ENCODE measurements at regions not wholly inside any gene's neighbourhood (a gene's known extent, or its start where the extent isn't known, plus 50 kb on each side); places are given as distances from the start of the nearest gene placed in this dataset.
"Not testable (repeated sequence)": the region's sequence is repeated elsewhere in the genome, so short reads cannot be mapped to it uniquely, and the experiment has no call there.

DNA sequence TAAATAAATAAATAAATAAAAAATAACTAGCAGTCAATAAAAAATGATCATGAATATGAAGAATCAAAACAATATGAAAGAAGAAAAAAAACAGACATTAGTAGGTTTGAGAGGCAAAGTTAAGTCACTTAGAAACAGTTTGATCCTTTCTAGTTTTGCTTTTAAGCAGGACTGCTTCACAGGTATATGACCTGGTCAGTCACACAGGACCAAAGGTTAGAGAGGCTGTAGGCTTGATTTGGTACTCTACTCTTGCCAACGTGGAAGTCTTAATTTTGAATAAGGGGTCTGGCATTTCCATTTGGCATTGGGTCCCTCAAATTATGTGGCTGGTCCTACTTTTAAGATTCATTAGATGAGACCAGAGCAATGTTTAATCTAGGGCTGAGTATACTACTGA, 441.7 kb upstream of the NECTIN3 start:
- no peak for DNase-seq

DNA sequence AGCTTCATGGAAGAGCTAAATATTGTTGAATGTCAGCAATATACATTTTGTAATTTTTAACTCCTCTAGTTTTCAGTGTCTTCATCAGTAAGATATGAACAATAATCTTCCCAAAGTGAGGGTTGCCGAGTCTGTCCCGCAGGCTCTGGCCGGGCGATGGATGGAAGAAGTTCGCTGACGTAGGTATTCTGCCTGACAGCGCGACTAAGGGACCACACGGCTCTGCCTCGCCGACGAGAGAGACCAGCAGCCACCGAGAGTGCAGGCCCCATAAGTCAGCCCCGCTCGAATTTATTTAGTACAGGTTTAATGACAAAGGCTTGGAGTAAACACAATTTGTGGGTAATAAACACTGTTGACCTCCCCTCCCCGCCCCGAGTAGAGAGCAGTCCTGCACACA, 427.4 kb upstream of the NECTIN3 start:
- no peak for DNase-seq

DNA sequence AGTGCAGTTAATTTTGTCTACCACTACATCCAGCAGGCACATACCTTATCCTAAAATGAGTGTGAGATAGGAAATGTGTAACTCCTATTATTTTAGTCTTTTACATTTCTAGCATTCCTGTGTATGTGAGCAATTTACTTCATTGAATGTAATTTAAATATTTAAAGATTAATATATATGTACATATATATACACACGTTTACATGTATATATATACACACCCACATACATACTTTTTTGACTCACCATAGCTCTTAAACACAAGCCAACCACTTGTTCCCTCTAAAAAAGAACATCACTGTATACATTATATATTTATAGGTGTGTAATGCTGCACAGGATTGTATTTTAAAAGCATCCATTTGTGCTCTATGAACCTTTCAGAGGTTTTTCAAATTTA, 425.6 kb upstream of the NECTIN3 start:
- no peak for DNase-seq

DNA sequence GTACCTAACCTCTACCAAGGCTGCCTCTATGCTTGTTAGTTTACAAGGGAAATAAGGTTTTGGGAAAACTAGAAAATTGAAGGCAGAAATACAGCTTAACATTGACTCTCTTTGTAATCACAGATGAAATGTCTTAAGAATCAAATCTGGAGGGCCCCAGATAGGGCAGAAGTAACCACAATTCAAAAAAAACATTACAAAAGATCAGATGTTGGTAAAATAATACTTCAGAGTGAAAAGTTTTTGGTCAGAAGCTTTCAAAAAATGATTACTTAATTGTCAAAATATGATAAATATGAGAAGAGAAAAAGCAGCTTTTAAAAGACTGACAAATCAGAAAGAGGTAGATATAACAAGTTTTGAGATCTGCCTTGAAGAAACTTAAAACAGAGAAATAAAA, 425.1 kb upstream of the NECTIN3 start:
- no peak for DNase-seq

DNA sequence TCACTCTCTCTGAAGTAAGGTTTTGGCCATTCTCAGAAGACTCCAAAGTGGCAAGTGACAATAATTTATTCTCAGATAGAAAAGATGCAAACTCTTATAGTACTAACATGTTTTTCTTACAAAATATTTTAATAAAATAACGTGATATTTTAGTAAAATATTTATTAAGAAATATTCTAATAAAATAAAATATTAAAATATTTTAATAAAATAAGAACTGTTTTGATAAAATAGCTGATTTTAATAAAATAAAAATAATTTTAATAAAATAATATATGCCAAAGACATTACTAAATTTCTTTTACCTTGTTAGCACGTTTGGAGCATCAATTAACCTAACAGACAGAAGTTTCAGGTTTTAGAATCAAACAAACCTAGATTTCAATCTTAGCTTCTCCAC, 424.0 kb upstream of the NECTIN3 start:
- DNase-seq: no peak

DNA sequence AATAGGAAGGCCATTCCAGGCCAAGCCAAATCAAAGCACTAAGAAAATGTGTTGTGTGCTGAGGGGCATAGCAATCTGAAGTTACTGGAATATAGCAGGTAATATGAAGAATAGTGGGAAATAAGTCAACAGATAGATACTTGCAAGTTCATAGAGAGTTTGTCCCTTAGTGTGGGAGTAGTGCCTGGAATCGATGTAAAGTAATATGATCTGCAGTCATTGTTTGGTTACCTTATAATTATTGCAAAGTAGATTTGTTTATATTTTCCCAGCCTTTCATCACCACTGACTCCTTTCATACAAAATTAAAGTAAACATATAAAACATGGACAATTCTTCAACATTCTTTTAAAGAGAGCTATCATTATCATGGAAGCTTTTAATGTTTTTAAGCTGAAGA, 420.9 kb upstream of the NECTIN3 start:
- DNase-seq: no peak

DNA sequence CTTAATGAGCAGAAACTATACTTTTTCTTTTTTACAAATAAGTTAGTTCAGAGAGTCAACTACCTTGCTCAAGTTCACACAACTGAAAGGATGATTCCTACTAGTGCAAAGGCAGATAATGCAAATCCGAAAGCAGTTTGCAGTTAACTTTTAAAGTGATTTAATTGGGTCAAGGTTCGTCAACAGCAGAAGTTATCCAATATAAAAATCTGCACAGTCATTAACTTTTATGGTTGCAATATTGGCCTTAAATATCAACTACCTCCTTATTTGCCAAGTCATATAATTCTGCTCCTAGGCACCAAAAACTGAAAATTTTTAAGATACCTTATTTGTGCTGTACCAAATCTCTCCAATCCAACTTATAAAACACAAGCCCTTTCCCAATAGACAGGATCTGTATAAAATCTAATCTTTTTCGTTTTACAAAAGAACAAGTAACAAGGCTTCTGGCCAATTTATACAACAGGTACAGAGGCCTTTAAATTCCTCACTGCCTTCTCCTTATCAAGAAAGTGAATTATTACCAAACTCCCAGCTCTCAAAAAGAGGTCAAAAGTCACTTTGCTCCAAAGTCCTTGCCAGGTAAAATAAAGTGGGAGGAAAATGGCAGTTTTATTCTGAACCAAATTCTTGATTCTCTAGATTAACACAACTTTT, 416.6 kb upstream of the NECTIN3 start:
- no peak for DNase-seq

DNA sequence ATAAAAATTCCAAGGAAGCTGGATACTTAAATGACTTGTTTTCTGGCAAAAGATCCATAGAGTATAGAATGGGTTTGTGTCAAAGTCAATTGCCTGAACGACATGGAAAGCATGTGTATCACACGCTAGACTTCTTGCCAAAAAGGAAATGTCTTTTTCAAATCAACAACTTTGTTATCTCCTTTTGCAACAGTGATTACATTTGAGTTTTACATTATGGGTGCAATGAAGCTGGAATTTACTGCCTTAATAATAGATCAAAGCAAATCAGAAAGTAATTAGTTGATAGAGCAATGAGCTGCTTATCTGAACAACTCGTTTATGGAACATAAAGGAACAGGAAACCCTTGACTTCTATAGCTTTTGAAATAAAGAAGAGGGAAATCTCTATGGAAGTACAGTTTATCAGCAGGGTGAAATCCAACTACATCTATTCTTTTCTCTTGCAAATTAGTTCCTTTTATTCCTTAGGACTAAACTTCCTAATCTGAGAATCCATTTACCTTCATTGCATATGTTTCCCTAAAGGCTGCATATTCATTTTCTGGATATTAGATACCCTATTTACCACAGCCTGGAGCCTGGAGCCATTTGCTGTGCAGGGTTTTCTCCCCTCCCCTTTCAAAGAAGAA, 415.1 kb upstream of the NECTIN3 start:
- DNase-seq: no peak

DNA sequence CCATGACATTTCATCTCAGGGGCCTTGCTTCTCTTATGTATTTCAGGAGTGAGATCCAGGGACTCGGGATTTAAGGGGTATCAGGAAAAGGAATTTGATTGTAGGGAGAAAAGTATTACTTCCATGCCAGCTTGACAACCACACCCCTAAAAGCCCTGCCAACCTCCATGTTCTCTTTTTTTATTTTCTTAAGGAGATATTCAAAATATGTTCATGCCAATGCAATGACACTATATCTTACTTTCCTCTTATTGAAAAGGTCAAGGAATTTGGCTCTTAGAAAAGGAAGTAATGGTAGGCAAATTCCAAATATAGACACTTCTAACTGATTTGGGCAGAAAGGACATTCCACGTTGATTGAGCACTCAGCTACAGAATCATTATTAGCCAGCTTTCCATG, 407.5 kb upstream of the NECTIN3 start:
- DNase-seq: no peak

DNA sequence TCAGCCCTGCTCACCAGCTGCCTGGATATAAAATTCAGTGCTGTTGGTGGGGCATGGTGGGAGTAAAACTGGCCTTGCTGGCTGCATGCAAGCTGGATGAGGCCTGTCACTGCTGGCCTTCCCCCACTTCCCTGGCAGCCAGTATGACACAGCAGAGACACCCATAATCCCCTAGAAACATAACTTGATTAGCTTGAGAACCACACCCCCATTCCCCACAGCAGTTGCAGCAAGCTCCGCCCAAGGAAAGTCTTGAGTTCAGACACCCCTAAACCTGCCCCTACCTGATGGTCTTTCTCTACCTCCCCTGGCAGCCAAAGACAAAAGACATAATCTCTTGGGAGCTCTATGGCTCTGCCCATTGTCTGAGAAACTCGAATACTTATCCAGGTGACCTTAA, 405.1 kb upstream of the NECTIN3 start:
- DNase-seq: no peak

DNA sequence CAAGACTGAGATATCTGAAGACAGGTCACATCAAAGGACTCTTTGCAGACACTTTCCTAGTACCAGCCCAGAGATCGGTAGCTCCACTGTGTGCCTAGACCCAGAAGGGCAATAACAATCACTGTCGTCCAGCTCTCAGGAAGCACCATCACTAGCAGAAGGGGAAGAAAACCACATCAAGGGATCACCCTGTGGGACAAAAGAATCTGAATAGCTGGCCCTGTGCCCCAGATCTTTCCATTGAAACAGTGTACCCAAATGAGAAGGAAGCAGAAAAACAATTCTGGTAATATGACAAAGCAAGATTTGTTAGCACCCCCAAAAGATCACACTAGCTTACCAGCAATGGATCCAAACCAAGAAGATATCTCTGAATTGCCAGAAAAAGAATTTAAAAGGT, 404.4 kb upstream of the NECTIN3 start:
- DNase-seq: no peak

DNA sequence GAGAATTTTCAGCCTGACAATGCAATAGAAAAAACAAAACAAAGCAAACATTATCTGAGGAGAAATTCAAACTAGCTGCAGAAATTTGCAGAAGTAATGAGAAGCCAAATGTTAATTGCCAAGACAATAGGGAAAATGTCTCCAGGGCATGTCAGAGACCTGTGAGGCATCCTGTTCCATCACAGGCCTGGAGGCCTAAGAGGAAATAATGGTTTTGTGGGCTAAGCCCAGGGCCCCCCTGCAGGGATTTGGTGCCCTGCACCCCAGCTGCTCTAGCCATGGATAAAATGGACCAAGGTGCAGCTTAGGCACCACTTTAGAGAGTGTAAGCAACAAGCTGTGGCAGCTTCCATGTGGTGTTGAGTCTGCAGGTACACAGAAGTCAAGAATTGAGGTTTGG, 401.2 kb upstream of the NECTIN3 start:
- DNase-seq: no peak

DNA sequence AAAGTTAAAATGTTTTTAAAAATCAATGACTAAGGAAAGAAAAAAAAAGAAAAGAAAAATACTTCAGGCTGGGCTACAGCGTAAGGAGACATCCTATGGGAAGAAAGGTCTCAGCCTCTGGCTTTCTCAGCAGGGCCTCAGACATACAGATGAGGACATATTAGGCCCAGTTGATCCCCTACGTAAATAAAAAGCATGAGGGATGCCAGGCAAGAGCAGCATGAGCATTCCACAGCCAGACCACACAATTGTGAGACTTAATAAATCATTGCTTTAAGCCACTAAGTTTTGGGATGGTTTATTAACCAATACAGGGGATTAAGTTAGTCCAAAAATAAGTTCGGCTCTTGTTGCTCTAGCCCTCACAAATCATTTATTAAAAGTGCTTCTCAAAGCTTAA, 394.1 kb upstream of the NECTIN3 start:
- no peak for DNase-seq

DNA sequence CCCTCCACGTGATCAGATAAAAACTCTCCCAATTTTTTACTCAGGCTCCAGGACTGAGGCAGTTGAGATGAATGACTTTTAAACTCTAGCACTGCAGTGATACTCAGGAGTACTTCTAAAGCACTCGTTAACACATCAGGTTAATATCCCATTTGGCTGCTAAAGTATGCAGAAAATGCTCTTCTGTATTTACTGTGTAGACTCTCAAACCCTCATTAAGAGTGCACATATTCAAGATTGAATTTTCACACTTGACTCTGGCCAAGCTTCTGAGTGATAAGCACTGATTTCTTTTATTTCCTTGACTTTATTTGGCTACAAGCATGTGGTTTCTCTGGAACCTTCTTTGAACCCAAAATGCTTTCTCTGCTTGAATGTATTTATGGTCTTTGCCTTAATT, 392.3 kb upstream of the NECTIN3 start:
- DNase-seq: no peak

DNA sequence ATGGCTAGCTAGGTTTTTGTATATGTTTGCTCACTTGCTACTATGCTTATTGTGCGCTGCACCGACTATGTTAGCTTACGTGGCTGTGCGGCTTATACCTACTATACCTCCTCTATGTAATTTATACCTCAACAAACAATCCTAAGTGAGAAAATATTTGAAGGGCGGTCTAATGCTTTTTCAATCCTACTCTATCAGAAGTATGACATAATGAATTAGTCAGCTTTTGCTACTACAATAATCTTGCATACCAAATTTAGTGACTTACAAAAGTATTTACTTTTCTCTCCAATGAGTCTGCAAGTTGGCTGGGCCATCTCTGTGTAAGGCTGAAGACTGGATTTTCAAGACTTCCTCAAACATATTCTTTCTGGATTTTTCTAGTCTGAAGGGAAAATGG, 391.2 kb upstream of the NECTIN3 start:
- DNase-seq: no peak

DNA sequence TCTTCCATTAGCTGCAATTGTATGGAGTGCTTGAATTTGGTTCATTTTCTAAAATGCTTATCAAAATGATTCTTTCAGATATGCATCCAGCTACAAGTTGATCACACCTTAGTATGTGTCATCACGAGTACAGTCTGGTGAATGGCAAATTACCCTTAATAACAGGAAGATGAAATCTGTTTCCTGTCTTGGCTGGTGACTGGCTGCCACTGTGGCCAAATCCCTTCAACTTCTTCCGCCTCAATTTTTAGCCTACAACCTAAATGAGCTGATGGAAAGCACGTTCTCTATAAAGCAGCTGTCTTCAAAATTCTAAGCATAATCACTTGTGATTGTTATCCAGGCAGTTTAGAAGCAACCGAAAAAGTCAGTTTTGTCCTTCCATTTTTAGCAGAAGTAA, 387.1 kb upstream of the NECTIN3 start:
- DNase-seq: no peak

DNA sequence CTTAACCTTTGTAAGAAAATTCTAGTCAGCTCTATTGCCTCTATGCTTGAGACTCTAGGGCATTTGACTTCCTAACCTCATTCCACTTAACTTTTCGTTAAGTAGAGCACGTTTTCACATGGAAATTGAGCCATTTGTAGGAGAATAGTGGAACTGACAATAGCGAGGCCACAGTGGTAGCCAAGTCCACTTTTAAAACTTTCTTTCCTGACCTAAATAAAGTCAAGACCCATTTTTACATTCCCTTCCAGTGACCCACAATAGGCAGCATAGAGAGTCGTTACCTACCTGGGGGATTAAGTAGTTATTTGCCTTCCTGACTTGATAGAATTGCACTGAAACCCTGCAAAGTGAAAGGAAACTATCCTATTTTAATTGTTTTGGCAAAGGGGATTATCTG, 386.0 kb upstream of the NECTIN3 start:
- no peak for DNase-seq

DNA sequence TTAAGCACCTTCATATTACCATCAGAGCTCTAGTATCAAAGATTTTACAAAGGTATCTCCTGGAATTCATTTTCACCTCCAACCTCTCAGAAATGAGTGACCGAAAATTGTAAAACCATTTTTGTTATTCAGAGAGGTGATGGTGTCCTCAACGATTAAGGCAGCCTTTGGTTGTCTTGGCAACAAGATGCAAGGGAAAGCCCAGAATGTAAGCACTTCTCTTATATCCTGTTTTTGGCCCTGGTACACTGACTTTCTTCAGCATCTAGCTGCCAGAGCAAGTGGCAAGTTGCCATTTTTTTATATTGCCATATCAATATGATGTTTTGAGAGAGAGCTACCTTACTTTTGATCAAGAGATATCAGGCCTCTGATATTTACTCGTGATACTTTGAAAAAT, 384.9 kb upstream of the NECTIN3 start:
- no peak for DNase-seq

DNA sequence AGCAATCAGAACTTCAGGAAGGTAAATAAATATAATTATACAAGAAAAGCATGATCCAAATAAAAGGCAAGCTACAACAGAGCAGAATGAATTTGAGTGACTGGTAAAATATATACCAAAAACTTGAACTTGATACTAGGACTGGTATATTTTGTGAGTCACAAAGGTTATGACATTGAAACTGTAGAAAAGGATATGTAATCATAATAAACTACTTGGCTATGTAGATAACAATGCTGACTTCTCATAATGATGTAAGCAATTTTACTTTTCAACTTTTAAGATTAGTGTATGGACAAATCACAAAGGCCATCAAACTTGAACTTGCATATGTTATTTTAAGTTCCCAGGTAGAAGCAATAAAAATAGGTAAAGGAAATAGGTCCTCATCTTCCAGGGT, 384.5 kb upstream of the NECTIN3 start:
- DNase-seq: no peak

DNA sequence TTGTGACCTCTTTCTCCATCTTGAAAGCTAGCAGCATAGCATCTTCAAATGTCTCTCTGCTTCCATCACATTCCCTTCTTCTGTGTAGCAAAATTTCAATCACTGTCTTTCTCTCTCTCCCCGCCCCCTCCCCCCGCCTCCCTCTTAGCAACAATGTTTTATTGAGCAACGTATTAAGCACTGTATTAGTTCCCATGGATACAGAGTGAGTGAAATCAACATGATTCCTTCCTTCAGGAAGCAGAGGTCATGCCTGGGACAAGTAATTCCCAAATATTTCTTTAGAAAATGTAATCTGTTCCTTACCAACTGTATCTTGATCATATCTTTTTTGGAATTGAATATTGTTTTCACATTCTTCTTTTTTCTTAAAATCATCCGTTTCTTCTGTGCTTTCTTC, 373.7 kb upstream of the NECTIN3 start:
- DNase-seq: no peak

DNA sequence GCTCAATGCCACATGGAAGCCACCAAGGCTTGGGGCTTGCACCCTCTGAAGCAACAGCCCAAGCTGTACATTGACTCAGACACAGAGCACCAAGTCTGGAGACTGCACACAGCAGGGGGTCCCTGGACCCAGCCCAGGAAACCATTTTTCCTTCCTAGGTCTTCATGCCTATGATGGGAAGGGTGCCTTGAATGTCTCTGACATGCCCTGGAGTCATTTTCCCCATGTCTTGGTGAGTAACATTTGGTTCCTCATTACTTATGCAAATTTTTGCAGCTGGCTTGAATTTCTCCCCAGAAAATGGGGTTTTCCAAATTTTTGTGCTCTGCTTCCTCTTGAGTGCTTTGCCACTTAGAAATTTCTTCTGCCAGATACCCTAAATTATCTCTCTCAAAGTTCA, 367.3 kb upstream of the NECTIN3 start:
- DNase-seq: not testable (repeated sequence)

DNA sequence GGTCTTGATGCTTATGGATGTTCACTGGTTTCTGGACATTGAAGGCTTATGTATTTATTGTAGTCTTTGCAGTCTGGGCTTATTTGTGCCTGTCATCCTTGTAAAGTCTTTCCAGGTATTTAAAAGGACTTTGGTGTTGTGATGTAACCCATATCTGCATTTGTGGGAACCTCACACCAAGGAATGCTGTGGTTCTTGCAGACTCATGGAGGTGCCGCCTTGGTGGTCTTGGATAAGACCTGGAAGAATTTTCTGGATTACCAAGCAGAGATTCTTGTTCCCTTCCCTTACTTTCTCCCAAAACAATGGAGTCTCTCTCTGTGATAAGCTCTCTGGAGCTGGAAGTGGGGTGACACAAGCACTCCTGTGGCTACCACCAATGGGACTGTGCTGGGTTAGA, 363.5 kb upstream of the NECTIN3 start:
- no peak for DNase-seq

DNA sequence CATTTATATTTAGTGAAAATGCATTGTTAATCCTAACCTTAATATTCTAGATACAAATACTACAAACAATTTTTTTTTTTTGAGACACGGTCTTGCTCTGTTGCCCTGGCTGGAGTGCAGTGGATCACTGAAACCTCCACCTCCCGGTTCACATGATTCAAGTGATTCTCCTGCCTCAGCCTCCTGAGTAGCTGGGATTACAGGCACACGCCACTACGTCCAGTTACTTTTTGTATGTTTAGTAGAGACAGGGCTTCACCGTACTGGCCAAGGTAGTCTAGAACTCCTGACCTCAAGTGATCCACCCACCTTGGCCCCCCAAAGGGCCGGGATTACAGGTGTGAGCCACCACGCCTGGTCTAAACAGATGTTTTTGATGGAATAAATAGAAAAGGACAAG, 361.5 kb upstream of the NECTIN3 start:
- DNase-seq: no peak

DNA sequence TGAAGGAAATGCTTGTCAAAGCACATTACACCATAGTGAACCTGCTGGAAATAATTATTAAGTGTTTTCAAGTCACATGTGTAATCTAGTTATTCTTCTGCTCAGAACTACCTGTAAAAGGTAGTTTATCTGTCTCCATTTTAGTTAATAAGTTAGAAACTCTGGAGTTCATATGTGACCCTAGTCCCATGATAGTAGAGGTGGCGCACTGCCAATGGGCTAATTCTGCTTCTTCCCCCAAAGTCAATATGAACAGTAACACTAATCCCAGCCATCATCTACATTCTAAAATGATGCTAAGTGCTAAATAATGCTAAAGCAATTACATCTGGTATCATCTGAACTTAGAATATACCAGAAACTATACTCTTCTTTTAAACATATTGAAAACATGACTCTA, 361.0 kb upstream of the NECTIN3 start:
- DNase-seq: no peak

DNA sequence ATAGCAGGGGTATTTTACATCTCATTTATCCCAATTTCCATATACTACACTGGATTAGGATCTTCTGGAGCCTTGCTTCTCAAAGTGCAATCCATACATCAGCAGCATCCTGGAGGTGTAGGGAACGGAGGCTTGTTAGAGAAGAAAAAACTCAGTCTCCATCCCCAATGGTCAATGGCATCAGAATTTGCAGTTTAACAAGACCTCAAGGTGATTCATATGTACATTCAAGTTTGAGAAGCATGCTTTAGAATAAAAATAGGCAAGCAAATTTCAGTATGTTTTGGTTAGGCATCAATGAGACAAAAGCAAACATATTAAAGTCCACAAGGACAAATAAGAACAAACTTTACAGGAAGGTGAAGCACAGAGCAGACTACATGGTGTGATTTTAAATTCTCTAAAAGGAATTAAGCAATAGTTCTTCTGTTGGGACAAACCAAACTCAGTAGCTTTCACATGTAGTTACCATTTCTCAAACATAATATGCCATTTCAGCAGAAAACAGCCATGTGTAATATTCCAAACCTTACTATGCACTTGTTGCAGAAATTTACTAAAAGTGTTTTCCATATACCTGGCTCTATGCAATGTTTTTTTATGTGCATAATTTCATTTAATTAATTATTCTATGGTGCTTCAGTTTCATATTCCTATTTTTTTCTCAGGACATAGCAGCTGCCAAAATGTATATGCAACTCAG, 360.3 kb upstream of the NECTIN3 start:
- no peak for DNase-seq

Data from CD4-positive, alpha-beta T cell treated with Interleukin-17A for 4 hours (primary cell).